ENCODE measurements at regions not wholly inside any gene's neighbourhood (a gene's known extent, or its start where the extent isn't known, plus 50 kb on each side); places are given as distances from the start of the nearest gene placed in this dataset.

- H3K27me3 ChIP-seq (replicated peaks; ENCODE audit: control insufficient read depth, insufficient read depth, low read length) = no peaks in the 10 kb centered on the region
- no peaks in the 10 kb centered on the region for H3K4me1 ChIP-seq (ENCODE audit: control insufficient read depth, insufficient read depth, low read length)
- DNase-seq (ENCODE audit: low read depth) = no peak
- no peak overlapping the region for H3K4me3 ChIP-seq (ENCODE audit: low read length)
- H3K36me3 ChIP-seq (ENCODE audit: control insufficient read depth, insufficient read depth, low read length, severe bottlenecking) = no peaks in the 10 kb centered on the region
- H3K9ac ChIP-seq (ENCODE audit: low read length) = no peak overlapping the region
- H3K9me3 ChIP-seq (ENCODE audit: control insufficient read depth, low read length) = no peaks in the 10 kb centered on the region
Measured at GRCh38 chr14:85279407-85279806, 250.5 kb upstream of the FLRT2 start.

DNA sequence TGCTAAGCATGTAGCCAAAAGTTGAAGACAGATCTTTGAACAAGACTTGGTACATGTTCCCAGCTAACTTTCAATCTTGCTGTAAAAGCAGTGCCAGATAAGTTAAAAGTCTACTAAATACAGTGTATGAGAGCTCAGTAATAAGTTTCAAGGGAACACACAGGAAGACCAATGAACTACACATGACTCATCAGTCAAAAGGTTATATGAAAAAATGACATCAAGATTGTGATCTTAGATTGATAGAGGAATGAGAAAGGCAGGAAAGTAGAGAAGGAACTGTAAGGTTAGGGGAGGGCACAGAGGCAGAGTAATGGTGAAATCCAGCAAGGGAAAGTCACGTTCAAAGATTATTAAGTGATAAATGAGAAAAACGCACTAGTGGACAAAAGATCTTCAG, 249.9 kb upstream of the FLRT2 start:
- Histone ChIP-seq H3K9ac (ENCODE audit: low read length) (no peak overlapping the region), H3K4me1 (ENCODE audit: control insufficient read depth, insufficient read depth, low read length) (no peaks in the 10 kb centered on the region), H3K4me3 (ENCODE audit: low read length) (no peak overlapping the region), H3K9me3 (ENCODE audit: control insufficient read depth, low read length) (no peaks in the 10 kb centered on the region), H3K27me3 (replicated peaks; ENCODE audit: control insufficient read depth, insufficient read depth, low read length) (no peaks in the 10 kb centered on the region), H3K36me3 (ENCODE audit: control insufficient read depth, insufficient read depth, low read length, severe bottlenecking) (no peaks in the 10 kb centered on the region)
- no peak for DNase-seq (ENCODE audit: low read depth)

GRCh38 chr14:85281921-85282320, 248.0 kb upstream of the FLRT2 start:
- no peak for DNase-seq (ENCODE audit: low read depth)
- no peaks in the 10 kb centered on the region for H3K36me3 ChIP-seq (ENCODE audit: control insufficient read depth, insufficient read depth, low read length, severe bottlenecking)
- no peaks in the 10 kb centered on the region for H3K4me1 ChIP-seq (ENCODE audit: control insufficient read depth, insufficient read depth, low read length)
- no peaks in the 10 kb centered on the region for H3K9me3 ChIP-seq (ENCODE audit: control insufficient read depth, low read length)
- H3K9ac ChIP-seq (ENCODE audit: low read length) = no peak overlapping the region
- no peak overlapping the region for H3K4me3 ChIP-seq (ENCODE audit: low read length)
- H3K27me3 ChIP-seq (replicated peaks; ENCODE audit: control insufficient read depth, insufficient read depth, low read length) = no peaks in the 10 kb centered on the region

- DNase-seq (ENCODE audit: low read depth) = no peak
- H3K27me3 ChIP-seq (replicated peaks; ENCODE audit: control insufficient read depth, insufficient read depth, low read length) = no peaks in the 10 kb centered on the region
- H3K9me3 ChIP-seq (ENCODE audit: control insufficient read depth, low read length) = no peaks in the 10 kb centered on the region
- H3K9ac ChIP-seq (ENCODE audit: low read length) = no peak overlapping the region
- H3K4me1 ChIP-seq (ENCODE audit: control insufficient read depth, insufficient read depth, low read length) = no peaks in the 10 kb centered on the region
- no peak overlapping the region for H3K4me3 ChIP-seq (ENCODE audit: low read length)
- no peaks in the 10 kb centered on the region for H3K36me3 ChIP-seq (ENCODE audit: control insufficient read depth, insufficient read depth, low read length, severe bottlenecking)
Measured at GRCh38 chr14:85288041-85288440, 241.9 kb upstream of the FLRT2 start.

- DNase-seq (ENCODE audit: low read depth) = no peak
- Histone ChIP-seq H3K4me3 (ENCODE audit: low read length) (no peak overlapping the region), H3K4me1 (ENCODE audit: control insufficient read depth, insufficient read depth, low read length) (peaks cover 6% of the 10 kb centered on the region), H3K27me3 (replicated peaks; ENCODE audit: control insufficient read depth, insufficient read depth, low read length) (no peaks in the 10 kb centered on the region), H3K9me3 (ENCODE audit: control insufficient read depth, low read length) (no peaks in the 10 kb centered on the region), H3K36me3 (ENCODE audit: control insufficient read depth, insufficient read depth, low read length, severe bottlenecking) (no peaks in the 10 kb centered on the region), H3K9ac (ENCODE audit: low read length) (no peak overlapping the region)
Measured at GRCh38 chr14:85291731-85292130, 238.2 kb upstream of the FLRT2 start.

DNA sequence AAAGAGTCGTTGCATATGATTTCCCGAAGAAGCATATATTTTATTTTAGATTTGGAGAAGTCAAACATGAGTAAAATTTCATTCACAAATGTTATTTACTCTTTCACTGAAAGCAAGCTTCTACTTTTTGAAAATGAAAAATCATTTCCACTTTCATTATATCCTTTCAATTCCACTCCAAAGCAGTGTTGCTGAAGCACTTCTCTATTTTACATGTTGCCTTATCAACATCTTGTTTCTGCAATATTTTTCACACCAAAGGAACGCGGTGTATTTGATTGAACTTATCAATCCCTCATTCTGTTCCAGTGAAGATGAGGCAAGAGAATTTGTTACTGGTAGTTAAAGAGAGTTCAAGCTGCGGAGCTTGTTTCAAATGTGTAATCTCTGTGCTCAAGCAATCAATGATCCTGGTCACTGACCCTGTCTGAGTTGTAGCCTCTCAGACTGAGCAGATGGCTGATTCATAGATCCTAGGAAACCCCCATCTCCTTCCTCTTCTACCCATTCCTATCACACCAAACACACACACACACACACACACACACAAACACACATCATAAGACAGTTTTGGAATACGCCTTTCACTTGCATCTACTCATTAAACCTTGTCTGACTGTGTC, 236.2 kb upstream of the FLRT2 start:
- no peak overlapping the region for H3K9ac ChIP-seq (ENCODE audit: low read length)

GRCh38 chr14:85295318-85295717, 234.6 kb upstream of the FLRT2 start:
- Histone ChIP-seq H3K4me3 (ENCODE audit: low read length) (no peak overlapping the region), H3K9ac (ENCODE audit: low read length) (no peak overlapping the region), H3K9me3 (ENCODE audit: control insufficient read depth, low read length) (peaks cover 8% of the 10 kb centered on the region), H3K4me1 (ENCODE audit: control insufficient read depth, insufficient read depth, low read length) (peaks cover 7% of the 10 kb centered on the region), H3K36me3 (ENCODE audit: control insufficient read depth, insufficient read depth, low read length, severe bottlenecking) (no peaks in the 10 kb centered on the region), H3K27me3 (replicated peaks; ENCODE audit: control insufficient read depth, insufficient read depth, low read length) (no peaks in the 10 kb centered on the region)
- no peak for DNase-seq (ENCODE audit: low read depth)

More for the DNA sequence above, 236.2 kb upstream of the FLRT2 start:
- no peak overlapping the region for H3K4me3 ChIP-seq (ENCODE audit: low read length)
- H3K4me1 ChIP-seq (ENCODE audit: control insufficient read depth, insufficient read depth, low read length) = peaks cover 7% of the 10 kb centered on the region
- H3K9me3 ChIP-seq (ENCODE audit: control insufficient read depth, low read length) = peaks cover 8% of the 10 kb centered on the region
- no peaks in the 10 kb centered on the region for H3K27me3 ChIP-seq (replicated peaks; ENCODE audit: control insufficient read depth, insufficient read depth, low read length)
- no peaks in the 10 kb centered on the region for H3K36me3 ChIP-seq (ENCODE audit: control insufficient read depth, insufficient read depth, low read length, severe bottlenecking)
- DNase-seq (ENCODE audit: low read depth) = no peak

GRCh38 chr14:85296456-85297210, 233.3 kb upstream of the FLRT2 start:
- DNase-seq (ENCODE audit: low read depth) = peak; percentile 67
- Histone ChIP-seq H3K27me3 (replicated peaks; ENCODE audit: control insufficient read depth, insufficient read depth, low read length) (no peaks in the 10 kb centered on the region), H3K9me3 (ENCODE audit: control insufficient read depth, low read length) (peaks cover 8% of the 10 kb centered on the region), H3K4me1 (ENCODE audit: control insufficient read depth, insufficient read depth, low read length) (peaks cover 7% of the 10 kb centered on the region), H3K4me3 (ENCODE audit: low read length) (no peak overlapping the region), H3K36me3 (ENCODE audit: control insufficient read depth, insufficient read depth, low read length, severe bottlenecking) (no peaks in the 10 kb centered on the region), H3K9ac (ENCODE audit: low read length) (no peak overlapping the region)

DNA sequence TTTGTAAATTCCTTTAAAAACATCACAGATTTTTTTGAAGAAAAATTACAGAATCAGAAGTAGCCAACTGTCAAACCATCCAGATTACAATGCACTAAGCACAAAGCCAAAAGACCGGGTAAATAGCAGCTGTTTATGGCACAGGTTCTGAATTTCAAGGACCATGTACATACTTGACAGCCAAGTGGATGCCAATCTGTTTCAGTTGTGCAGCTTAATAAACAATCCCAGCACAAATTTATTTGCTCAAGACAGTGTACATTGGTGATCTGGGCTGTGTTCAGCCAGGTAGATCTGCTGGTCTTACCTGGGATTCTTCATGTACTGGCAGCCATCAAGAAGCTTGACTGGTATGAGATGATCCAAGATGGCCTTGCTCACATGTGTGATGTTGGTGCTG, 229.8 kb upstream of the FLRT2 start:
- Histone ChIP-seq H3K27me3 (replicated peaks; ENCODE audit: control insufficient read depth, insufficient read depth, low read length) (no peaks in the 10 kb centered on the region), H3K9ac (ENCODE audit: low read length) (no peak overlapping the region), H3K4me1 (ENCODE audit: control insufficient read depth, insufficient read depth, low read length) (peaks cover 7% of the 10 kb centered on the region), H3K36me3 (ENCODE audit: control insufficient read depth, insufficient read depth, low read length, severe bottlenecking) (no peaks in the 10 kb centered on the region), H3K4me3 (ENCODE audit: low read length) (no peak overlapping the region), H3K9me3 (ENCODE audit: control insufficient read depth, low read length) (peaks cover 8% of the 10 kb centered on the region)
- no peak for DNase-seq (ENCODE audit: low read depth)

- no peaks in the 10 kb centered on the region for H3K27me3 ChIP-seq (replicated peaks; ENCODE audit: control insufficient read depth, insufficient read depth, low read length)
- peaks cover 8% of the 10 kb centered on the region for H3K9me3 ChIP-seq (ENCODE audit: control insufficient read depth, low read length)
- no peak for DNase-seq (ENCODE audit: low read depth)
- H3K9ac ChIP-seq (ENCODE audit: low read length) = no peak overlapping the region
- peaks cover 2% of the 10 kb centered on the region for H3K4me1 ChIP-seq (ENCODE audit: control insufficient read depth, insufficient read depth, low read length)
- H3K36me3 ChIP-seq (ENCODE audit: control insufficient read depth, insufficient read depth, low read length, severe bottlenecking) = no peaks in the 10 kb centered on the region
- H3K4me3 ChIP-seq (ENCODE audit: low read length) = no peak overlapping the region
Measured at GRCh38 chr14:85301506-85301905, 228.4 kb upstream of the FLRT2 start.

DNA sequence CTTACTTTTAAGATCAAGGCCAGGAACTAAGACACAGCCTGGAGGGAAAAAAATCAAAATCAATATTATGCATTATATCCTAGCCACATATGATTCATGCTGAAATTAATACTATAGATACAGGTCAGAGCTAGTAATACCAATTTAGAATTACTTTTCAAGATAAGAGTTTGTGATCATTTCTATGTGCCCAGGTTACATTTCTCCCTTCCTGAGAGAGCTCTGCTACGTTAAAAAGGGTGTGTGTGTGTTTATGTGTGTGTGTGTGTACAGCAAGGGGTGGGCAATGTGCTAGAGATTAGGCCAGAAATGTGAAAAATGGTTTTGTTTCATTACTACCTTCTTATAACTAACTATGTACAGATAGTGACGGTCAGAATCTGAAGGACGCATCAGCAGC, 223.9 kb upstream of the FLRT2 start:
- no peaks in the 10 kb centered on the region for H3K9me3 ChIP-seq (ENCODE audit: control insufficient read depth, low read length)
- no peaks in the 10 kb centered on the region for H3K4me1 ChIP-seq (ENCODE audit: control insufficient read depth, insufficient read depth, low read length)
- H3K4me3 ChIP-seq (ENCODE audit: low read length) = no peak overlapping the region
- no peak for DNase-seq (ENCODE audit: low read depth)
- H3K9ac ChIP-seq (ENCODE audit: low read length) = no peak overlapping the region
- no peaks in the 10 kb centered on the region for H3K36me3 ChIP-seq (ENCODE audit: control insufficient read depth, insufficient read depth, low read length, severe bottlenecking)
- H3K27me3 ChIP-seq (replicated peaks; ENCODE audit: control insufficient read depth, insufficient read depth, low read length) = no peaks in the 10 kb centered on the region

Measured in adipocyte (in vitro differentiated cells).